ENCODE measurements at regions not wholly inside any gene's neighbourhood (a gene's known extent, or its start where the extent isn't known, plus 50 kb on each side); places are given as distances from the start of the nearest gene placed in this dataset.
A peak's percentile ranks its signal among the peaks of the same experiment; 100 is the strongest.

DNA sequence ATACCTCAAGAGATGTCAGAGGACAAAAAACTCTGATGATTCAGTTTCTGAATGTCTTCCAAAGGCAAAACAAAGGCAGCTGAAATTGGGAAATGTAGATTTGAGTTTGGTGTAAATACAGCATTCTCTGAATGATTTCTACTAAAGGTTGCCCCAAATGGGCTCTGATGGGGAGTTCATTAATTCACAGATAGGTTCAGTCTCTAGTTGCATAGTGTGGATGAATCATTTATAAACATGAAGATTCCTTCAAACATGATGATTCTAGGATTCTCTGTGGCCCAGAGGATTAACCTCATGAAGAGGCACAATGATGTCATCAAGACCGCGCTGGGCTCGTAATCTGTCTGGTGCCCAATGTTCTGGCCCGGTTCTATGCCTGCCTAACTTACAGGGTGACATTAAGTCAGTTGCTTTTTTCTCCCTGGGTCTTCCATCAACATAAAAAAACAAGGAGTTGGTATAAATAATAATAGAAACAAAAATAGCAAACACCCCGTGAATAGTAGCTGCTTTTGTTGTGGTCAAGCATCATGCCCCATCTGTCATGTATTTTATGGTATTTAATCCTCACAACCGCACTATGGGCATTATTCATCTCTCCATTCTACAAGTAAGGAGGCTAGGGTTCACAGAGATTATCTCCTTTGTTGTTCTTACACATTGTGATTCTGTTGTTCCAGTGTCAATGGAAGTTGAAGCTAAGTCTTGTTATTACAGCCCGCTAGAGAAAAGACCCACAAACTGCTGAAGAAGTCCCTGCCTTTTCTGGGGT, 509.6 kb upstream of the USP24 start:
- DNase-seq = no peak

DNA sequence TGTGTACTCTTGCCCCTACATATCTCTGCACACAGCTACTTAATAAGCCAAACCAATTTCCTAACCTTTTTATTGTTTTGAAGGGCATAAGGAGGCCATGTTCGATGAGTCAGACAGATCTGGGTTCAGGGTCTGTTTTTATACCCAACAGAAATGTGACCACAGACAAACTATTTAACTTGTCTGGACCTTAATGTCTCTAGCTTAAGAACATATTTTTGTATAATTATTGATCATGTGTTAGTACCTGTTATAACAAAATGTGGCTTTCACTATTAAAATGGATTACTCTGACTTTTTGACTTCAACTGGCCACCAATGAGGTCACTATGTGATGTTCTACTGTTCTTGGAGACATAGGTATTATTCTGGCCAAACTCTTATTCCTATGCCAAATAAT, 507.8 kb upstream of the USP24 start:
- no peak for DNase-seq

- DNase-seq = no peak
These were observed 505.1 kb upstream of the USP24 start for GRCh38 chr1:55720261-55720660.

- no peak for DNase-seq
These were observed 503.9 kb upstream of the USP24 start for GRCh38 chr1:55718758-55719671.

GRCh38 chr1:55717111-55717510, 501.9 kb upstream of the USP24 start:
- DNase-seq = no peak

GRCh38 chr1:55716610-55717009, 501.4 kb upstream of the USP24 start:
- no peak for DNase-seq

GRCh38 chr1:55716151-55716550, 501.0 kb upstream of the USP24 start:
- DNase-seq = no peak

DNA sequence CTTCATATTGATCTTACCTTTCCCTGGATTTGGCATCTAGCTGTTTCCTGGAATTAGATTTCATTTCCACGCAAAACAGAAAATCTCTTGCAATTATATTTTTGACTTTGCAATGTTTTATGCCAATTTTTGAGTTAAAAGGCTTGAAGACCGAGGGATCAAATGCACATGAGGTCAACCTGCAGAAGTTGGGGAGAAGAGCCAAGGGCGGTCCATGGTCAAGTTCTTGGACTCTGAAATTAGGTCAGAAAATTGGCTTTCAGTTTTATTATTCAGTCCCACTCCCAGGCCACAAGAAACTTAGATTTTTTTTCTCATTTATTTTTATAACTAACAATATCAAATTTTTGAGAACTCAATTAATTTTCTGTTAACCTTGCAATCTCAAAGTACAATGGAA, 499.1 kb upstream of the USP24 start:
- DNase-seq = no peak

- DNase-seq = no peak
These were observed 498.4 kb upstream of the USP24 start for GRCh38 chr1:55713516-55713915.

DNA sequence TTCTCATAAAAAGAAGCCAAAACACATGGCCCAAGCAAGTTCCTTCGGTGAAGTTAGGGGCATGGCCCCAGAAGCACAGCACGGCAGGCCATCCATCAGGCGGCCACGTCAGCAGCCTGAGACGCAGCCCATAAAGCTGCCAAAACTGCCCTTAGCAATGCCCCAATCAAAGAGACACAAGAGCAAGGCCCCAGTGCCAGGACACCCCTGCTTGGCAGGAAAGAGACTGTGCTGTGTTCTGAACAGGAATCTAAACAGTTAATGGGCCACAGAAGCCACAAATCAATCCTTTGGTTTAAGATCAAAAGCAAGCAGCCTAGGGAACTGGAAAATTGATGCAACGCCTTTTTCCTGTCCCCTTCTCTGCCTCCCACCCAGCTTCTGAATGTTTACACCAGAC, 497.0 kb upstream of the USP24 start:
- DNase-seq = no peak

DNA sequence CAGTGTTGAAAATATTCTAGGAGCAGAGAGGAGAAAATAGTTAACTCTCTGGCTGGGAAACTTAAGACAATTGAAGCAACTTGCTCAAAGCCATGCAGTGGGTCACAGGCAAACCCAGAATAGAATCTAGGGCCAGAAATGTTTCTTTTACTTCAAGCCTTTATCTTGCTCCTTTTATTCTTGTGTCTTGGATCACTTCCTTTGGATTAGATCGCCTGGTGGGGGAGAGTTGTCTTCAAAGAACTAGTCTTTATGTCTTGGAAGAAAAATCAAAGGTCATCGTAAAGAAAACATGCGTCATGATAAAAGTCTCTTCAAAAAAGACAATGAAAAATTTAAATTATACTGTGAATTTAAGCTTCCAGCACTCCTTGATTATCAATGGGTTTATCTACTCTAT, 493.6 kb upstream of the USP24 start:
- no peak for DNase-seq

DNA sequence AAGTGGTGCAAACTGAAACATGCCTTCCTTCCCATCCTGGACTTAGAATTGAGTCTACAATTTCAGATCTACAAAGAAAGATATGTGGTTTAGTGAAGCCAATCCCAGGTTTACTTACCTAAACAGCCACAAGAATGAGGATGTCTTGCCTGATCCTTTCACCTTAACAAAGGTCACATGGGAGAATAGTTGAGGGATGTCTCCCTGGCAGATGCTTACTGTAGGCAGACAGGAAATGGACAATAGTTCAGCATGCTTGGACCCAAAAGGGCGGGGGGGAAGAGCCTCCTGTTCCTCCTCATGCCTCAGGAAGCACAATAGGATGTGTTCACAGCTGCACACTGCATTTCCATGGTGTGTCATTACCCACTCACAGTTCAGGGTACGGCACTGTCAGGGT, 492.7 kb upstream of the USP24 start:
- DNase-seq = no peak

- DNase-seq = no peak
These were observed 492.0 kb upstream of the USP24 start for GRCh38 chr1:55707196-55707595.

GRCh38 chr1:55706397-55706796, 491.2 kb upstream of the USP24 start:
- DNase-seq = no peak

GRCh38 chr1:55703726-55704363, 488.7 kb upstream of the USP24 start:
- no peak for DNase-seq

DNA sequence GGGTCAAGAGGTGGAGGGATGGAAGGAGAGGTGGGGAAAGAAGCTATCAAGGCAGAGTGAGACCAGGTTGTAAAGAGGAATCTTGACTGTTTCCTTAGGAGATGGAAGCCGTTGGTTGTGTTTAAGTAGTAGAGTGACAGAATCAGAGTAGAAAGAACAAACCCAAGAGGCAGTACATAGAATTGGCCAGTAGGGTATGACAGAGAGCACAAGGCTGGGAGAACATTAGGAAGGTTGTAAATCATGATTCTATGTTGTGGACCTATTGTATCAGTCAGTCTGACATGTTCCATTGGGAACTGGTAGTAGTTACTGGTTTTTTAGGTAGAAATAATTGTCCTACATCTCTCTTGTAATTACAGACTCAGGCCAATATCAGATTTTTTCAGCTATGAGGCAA, 486.9 kb upstream of the USP24 start:
- peak; percentile 8 for DNase-seq

DNA sequence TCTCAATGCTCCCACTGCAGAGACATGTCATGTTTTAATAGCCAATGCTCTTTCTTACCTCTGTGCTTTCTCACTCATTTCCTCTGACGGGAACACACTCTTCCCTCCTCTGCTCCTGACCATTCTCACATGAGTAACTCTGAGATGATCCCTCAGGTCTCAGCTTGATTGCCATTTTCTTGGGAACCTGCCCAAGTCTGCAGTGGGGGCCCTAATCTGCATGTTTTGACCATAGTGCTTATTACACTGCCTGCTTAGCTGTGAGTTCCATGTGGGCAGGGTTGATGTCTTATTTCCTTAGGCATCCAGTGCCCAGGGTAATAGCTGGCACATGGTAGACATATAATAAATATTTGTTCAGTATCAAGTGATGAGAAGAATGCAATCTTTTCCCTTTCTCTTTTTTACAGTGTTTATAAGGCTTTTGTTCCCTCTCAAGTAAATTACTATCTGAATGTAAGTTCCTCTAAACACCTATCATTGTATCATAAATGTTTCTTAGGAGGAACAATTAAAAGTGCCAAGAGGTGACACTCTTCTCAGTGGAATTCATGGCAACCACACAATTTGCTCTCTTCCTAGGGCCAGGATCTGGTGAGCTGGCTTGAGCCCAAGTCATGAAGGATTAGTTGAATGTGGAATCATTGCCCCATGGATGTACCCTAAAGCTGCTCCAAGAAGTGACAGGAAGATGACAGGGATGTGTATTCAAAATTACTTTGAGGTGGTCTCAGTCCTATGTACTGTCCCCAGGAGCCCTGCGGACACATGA, 485.4 kb upstream of the USP24 start:
- DNase-seq = no peak

DNA sequence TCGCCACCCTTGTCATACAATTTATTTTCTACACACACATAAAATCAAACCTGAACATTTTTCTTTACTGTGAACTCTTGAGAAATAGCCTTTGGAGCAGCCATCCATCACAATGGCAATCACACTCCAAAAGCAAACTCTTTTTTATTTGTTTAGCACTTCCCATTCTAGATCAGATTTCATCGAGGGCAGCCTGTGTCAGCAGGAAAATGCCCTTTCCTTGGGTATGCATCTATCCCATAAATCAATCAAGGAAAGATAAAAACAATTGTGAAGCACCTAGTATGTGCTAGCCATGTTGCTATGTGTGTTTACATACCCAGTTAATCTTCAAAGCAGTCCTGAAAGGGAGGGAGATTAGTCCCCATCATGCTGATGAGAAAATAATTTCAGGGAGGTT, 484.1 kb upstream of the USP24 start:
- DNase-seq = no peak

DNA sequence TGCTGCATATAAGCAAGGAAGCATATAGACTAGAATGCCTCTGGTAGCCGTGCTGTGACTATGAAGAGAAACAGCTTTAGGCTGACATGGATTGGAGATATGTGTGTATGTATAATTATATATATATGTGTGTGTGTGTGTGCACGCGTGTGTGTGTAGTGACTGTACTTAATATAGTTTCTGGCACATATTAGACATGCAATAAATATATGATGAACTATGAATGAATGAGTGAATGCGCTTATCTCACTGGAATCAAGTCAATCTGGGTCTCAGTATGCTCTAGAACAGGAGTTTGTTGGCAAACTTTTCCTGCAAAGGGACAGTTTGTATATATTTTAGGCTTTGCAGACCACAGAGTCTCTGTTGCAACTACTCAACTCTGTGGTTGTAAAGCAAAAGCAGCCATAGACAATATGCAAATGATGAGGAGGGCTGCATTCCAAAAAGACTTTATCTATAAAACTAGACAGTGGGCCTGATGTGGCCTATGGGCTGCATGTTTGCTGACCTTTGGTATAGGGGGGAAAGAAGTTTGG, 482.9 kb upstream of the USP24 start:
- DNase-seq = no peak

GRCh38 chr1:55696891-55697290, 481.7 kb upstream of the USP24 start:
- no peak for DNase-seq

DNA sequence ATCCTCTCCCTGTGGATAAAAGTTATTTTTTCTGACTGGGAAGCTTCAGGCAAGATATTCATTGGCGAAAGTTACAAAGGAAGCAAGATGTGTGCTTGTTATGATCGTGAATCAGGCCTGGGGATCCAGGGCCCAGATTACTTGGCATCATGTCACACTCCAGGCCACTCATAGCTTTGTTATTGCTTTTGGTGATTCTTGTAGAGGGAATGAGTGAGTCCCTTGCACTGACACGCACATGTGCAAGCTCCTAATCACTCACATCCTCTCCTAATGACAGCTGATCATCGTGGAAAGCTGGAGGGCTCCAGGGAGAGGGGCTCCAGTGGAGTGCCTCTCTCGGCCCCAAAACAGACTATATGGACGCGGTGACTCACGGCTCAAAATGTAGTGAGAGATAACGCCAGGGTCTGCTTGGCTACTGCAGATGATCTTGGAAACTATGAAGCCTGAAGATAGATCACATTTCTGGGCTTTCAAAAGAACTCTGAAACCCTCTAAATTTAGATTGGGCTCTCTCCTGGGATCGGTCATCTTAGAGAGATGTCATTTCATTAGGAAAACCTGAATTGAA, 481.1 kb upstream of the USP24 start:
- DNase-seq = no peak

DNA sequence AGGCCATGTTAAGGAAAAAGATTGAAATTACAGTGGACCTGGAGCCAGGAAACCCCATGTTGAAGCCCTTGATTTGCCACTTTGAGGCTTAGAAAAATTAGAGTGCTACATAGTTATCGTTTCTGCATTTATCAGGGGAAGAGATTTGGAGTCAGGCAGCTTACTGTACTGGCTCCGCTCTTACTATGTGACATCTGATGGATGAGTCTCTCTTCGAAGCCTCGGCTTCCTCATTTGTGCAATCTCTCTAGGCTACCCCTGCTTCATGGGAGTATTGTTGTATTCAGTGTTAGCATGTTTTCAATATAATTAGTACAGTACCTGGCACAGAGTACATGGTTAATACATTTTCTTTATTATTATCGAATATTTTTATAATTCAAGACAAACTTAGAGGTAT, 480.4 kb upstream of the USP24 start:
- no peak for DNase-seq

Measured in activated CD4-positive, alpha-beta T cell treated with anti-CD3 and anti-CD28 coated beads, Interleukin-10, Interleukin-2, amounts not matched to agents 100 ng/mL and 50 ng/mL, durations not matched to agents 16 hours and 8 hours (primary cell).